ENCODE measurements at regions not wholly inside any gene's neighbourhood (a gene's known extent, or its start where the extent isn't known, plus 50 kb on each side); places are given as distances from the start of the nearest gene placed in this dataset.

GRCh38 chr4:96012687-96013086 lies 172.8 kb downstream of the PDHA2 start:
- Histone ChIP-seq H3K4me3 (no peak overlapping the region), H3K27me3 (no peaks in the 10 kb centered on the region), H3K9me3 (no peaks in the 10 kb centered on the region), H3K36me3 (no peaks in the 10 kb centered on the region), H3K27ac (no peak overlapping the region), H3K4me1 (no peaks in the 10 kb centered on the region)
- intact Hi-C loops (cut with DNase I; ENCODE audit: low total_unique reads) (no loop called here), in situ Hi-C loops (cut with MboI; ENCODE audit: low pct_ligation_motif_present in 1 of 4, low pct_unique_long_range_greater_than_20kb in 1 of 4, low sequenced_read_pairs in 3 of 4) (no loop called here)
- no peak for TF ChIP-seq POLR2A (IDR thresholded peaks at IDR 0.05)
- no peak for TF ChIP-seq POLR2AphosphoS5 (IDR thresholded peaks at IDR 0.05)
- TF ChIP-seq EP300 (IDR thresholded peaks at IDR 0.05; ENCODE audit: low read depth), result no peak
- TF ChIP-seq CTCF (IDR thresholded peaks at IDR 0.05), result no peak
- no peak for DNase-seq
- 35 to 57% methylated on average over 2 of the region's 2 CpGs for WGBS, 2 donors (ENCODE audit: low coverage in 1 of 2)

GRCh38 chr4:96016634-96017299 lies 176.9 kb downstream of the PDHA2 start:
- Histone ChIP-seq H3K4me3 (no peak overlapping the region), H3K27ac (no peak overlapping the region), H3K36me3 (no peaks in the 10 kb centered on the region), H3K4me1 (no peaks in the 10 kb centered on the region), H3K27me3 (no peaks in the 10 kb centered on the region), H3K9me3 (no peaks in the 10 kb centered on the region)
- no peak for TF ChIP-seq CTCF (IDR thresholded peaks at IDR 0.05)
- TF ChIP-seq POLR2AphosphoS5 (IDR thresholded peaks at IDR 0.05), result no peak
- TF ChIP-seq EP300 (IDR thresholded peaks at IDR 0.05; ENCODE audit: low read depth), result no peak
- TF ChIP-seq POLR2A (IDR thresholded peaks at IDR 0.05), result no peak
- DNase-seq, result no peak
- WGBS, 2 donors (ENCODE audit: low coverage in 1 of 2), result 68 to 70% methylated on average over 4 of the region's 4 CpGs
- intact Hi-C loops (cut with DNase I; ENCODE audit: low total_unique reads) (no loop called here), in situ Hi-C loops (cut with MboI; ENCODE audit: low pct_ligation_motif_present in 1 of 4, low pct_unique_long_range_greater_than_20kb in 1 of 4, low sequenced_read_pairs in 3 of 4) (no loop called here)

GRCh38 chr4:96025011-96025410 lies 185.1 kb downstream of the PDHA2 start:
- no peak for TF ChIP-seq POLR2A (IDR thresholded peaks at IDR 0.05)
- no peak for TF ChIP-seq EP300 (IDR thresholded peaks at IDR 0.05; ENCODE audit: low read depth)
- TF ChIP-seq CTCF (IDR thresholded peaks at IDR 0.05), result no peak
- no peak for TF ChIP-seq POLR2AphosphoS5 (IDR thresholded peaks at IDR 0.05)
- Histone ChIP-seq H3K27ac (no peak overlapping the region), H3K9me3 (no peaks in the 10 kb centered on the region), H3K4me1 (no peaks in the 10 kb centered on the region), H3K36me3 (no peaks in the 10 kb centered on the region), H3K27me3 (no peaks in the 10 kb centered on the region), H3K4me3 (no peak overlapping the region)
- whole genome bisulfite sequencing, 2 donors (ENCODE audit: low coverage in 1 of 2), result 45 to 55% methylated on average over 1 of the region's 1 CpG
- in situ Hi-C loops (cut with MboI; ENCODE audit: low pct_ligation_motif_present in 1 of 4, low pct_unique_long_range_greater_than_20kb in 1 of 4, low sequenced_read_pairs in 3 of 4) (no loop called here), intact Hi-C loops (cut with DNase I; ENCODE audit: low total_unique reads) (no loop called here)
- DNase-seq, result no peak

- in situ Hi-C loops (cut with MboI; ENCODE audit: low pct_ligation_motif_present in 1 of 4, low pct_unique_long_range_greater_than_20kb in 1 of 4, low sequenced_read_pairs in 3 of 4), result no loop called here
- H3K27me3 ChIP-seq, result no peaks in the 10 kb centered on the region
- no peak overlapping the region for H3K4me3 ChIP-seq
- no peak overlapping the region for H3K27ac ChIP-seq
- TF ChIP-seq POLR2AphosphoS5 (IDR thresholded peaks at IDR 0.05), result no peak
- peak in 1 of 5 experiments; percentile 7 for TF ChIP-seq CTCF (IDR thresholded peaks at IDR 0.05)
- H3K9me3 ChIP-seq, result no peaks in the 10 kb centered on the region
- intact Hi-C loops (cut with DNase I; ENCODE audit: low total_unique reads), result no loop called here
- H3K36me3 ChIP-seq, result no peaks in the 10 kb centered on the region
- H3K4me1 ChIP-seq, result no peaks in the 10 kb centered on the region
- DNase-seq, result no peak
These were observed 195.8 kb downstream of the PDHA2 start for GRCh38 chr4:96035727-96036126.

Measured in transverse colon (tissue), 4 donors.